SU-DHL-6 (cell line): ENCODE measurements at regions not wholly inside any gene's neighbourhood (a gene's known extent, or its start where the extent isn't known, plus 50 kb on each side); places are given as distances from the start of the nearest gene placed in this dataset.

ENCODE experiments used
- H2AFZ ChIP-seq: fragments of 200-600 bp; sonication (generic); 2 replicates; pipeline ENCODE4 v1.6.1; 2014; ENCODE audit warnings: low read depth, mild to moderate bottlenecking, moderate library complexity, mixed read lengths, antibody characterized with exemption, low read length; ENCODE audit not compliant: severe bottlenecking
- H3F3A ChIP-seq: fragments of 200-600 bp; shearing (Covaris generic); 2 replicates; pipeline ENCODE4 v1.6.0; 2016; ENCODE audit warnings: antibody characterized with exemption, mild to moderate bottlenecking; ENCODE audit not compliant: insufficient read depth
- H3K27ac ChIP-seq: fragments of 200-600 bp; sonication (generic); 2 replicates; pipeline ENCODE4 v1.5.1; 2016; ENCODE audit warnings: low read depth, mild to moderate bottlenecking, low read length, moderate library complexity, mixed read lengths
- H3K27me3 ChIP-seq: fragments of 200-600 bp; sonication (generic), shearing (Covaris generic); 2 replicates; pipeline ENCODE4 v1.6.0; 2014; ENCODE audit warnings: mild to moderate bottlenecking, low read length
- H3K36me3 ChIP-seq: fragments of 200-600 bp; sonication (generic); 2 replicates; pipeline ENCODE4 v1.6.1; 2014; ENCODE audit warnings: mild to moderate bottlenecking, low read length, mixed read lengths
- H3K4me2 ChIP-seq: fragments of 300-600, 200-600 bp; shearing (Covaris generic), sonication (generic); 2 replicates; pipeline ENCODE4 v1.6.0; 2014; ENCODE audit warnings: low read length, low read depth, mild to moderate bottlenecking; ENCODE audit not compliant: poor library complexity, severe bottlenecking
- H3K4me3 ChIP-seq: fragments of 200-600 bp; sonication (generic); 2 replicates; pipeline ENCODE4 v1.5.1; 2014; ENCODE audit warnings: antibody characterized with exemption, low read length, mild to moderate bottlenecking, mixed read lengths; ENCODE audit not compliant: insufficient read depth, poor library complexity, severe bottlenecking
- H3K79me2 ChIP-seq: fragments of 200-600 bp; sonication (generic); 2 replicates; pipeline ENCODE4 v1.6.1; 2014; ENCODE audit warnings: mild to moderate bottlenecking, low read length, moderate library complexity; ENCODE audit not compliant: insufficient read depth
- H3K9ac ChIP-seq: fragments of 200-600 bp; sonication (generic); 2 replicates; pipeline ENCODE4 v1.7.0; 2014; ENCODE audit warnings: mild to moderate bottlenecking, low read length
- H3K9me2 ChIP-seq: fragments of 200-600 bp; sonication (generic); replicated peaks from 2 replicates; pipeline ENCODE4 v1.6.1; 2014; ENCODE audit warnings: low read length; ENCODE audit not compliant: insufficient read depth
- H3K9me3 ChIP-seq: fragments of 200-600 bp; sonication (generic); 2 replicates; pipeline ENCODE4 v1.6.1; 2014; ENCODE audit warnings: low read length, mixed read lengths; ENCODE audit not compliant: insufficient read depth
- H4K20me1 ChIP-seq: fragments of 200-600 bp; sonication (generic); 2 replicates; pipeline ENCODE4 v1.6.1; 2014; ENCODE audit warnings: low read depth, mild to moderate bottlenecking, antibody characterized with exemption, low read length, moderate library complexity, mixed read lengths
- CTCF ChIP-seq: fragments of 200-600 bp; sonication (generic); IDR thresholded peaks from one replicate; pipeline ENCODE4 v1.5.1; 2017; ENCODE audit warnings: antibody characterized with exemption, mild to moderate bottlenecking, low read length, moderate library complexity; ENCODE audit not compliant: insufficient read depth, poor library complexity, severe bottlenecking
- EZH2phosphoT487 ChIP-seq: fragments of 200-600 bp; sonication (generic), shearing (Covaris generic); conservative IDR thresholded peaks from 2 replicates; pipeline ENCODE4 v1.6.1; 2018; ENCODE audit warnings: mild to moderate bottlenecking, antibody characterized with exemption, low read length, moderate library complexity, mixed read lengths

GRCh38 chr3:197431346-197431910, 124.3 kb downstream of the BDH1 start:
- Histone ChIP-seq H3F3A (no peaks in the 10 kb centered on the region), H3K9ac (no peak overlapping the region), H4K20me1 (no peaks in the 10 kb centered on the region), H3K4me3 (no peak overlapping the region), H3K4me2 (no peak overlapping the region), H3K79me2 (no peaks in the 10 kb centered on the region), H3K27ac (no peak overlapping the region), H3K36me3 (no peaks in the 10 kb centered on the region), H2AFZ (no peak overlapping the region), H3K27me3 (no peaks in the 10 kb centered on the region), H3K9me2 (no peaks in the 10 kb centered on the region), H3K9me3 (no peaks in the 10 kb centered on the region)
- TF ChIP-seq CTCF (no peak), EZH2phosphoT487 (no peak)

GRCh38 chr3:197430934-197431333, 124.8 kb downstream of the BDH1 start:
- H3F3A ChIP-seq = no peaks in the 10 kb centered on the region
- H2AFZ ChIP-seq = no peak overlapping the region
- H3K27ac ChIP-seq = no peak overlapping the region

GRCh38 chr3:197430502-197430901, 125.3 kb downstream of the BDH1 start:
- Histone ChIP-seq H3K9me2 (no peaks in the 10 kb centered on the region), H3K27me3 (no peaks in the 10 kb centered on the region), H4K20me1 (no peaks in the 10 kb centered on the region), H2AFZ (no peak overlapping the region), H3K4me3 (no peak overlapping the region), H3K9ac (no peak overlapping the region), H3K4me2 (no peak overlapping the region), H3K36me3 (no peaks in the 10 kb centered on the region), H3K27ac (no peak overlapping the region), H3K9me3 (no peaks in the 10 kb centered on the region), H3F3A (no peaks in the 10 kb centered on the region), H3K79me2 (no peaks in the 10 kb centered on the region)
- no peak for TF ChIP-seq EZH2phosphoT487
- TF ChIP-seq CTCF = no peak

More at GRCh38 chr3:197430934-197431333, 124.8 kb downstream of the BDH1 start:
- H3K36me3 ChIP-seq = no peaks in the 10 kb centered on the region
- H3K9me2 ChIP-seq = no peaks in the 10 kb centered on the region
- TF ChIP-seq EZH2phosphoT487 (no peak), CTCF (no peak)
- H3K4me2 ChIP-seq = no peak overlapping the region
- no peak overlapping the region for H3K4me3 ChIP-seq
- H3K27me3 ChIP-seq = no peaks in the 10 kb centered on the region
- H3K9ac ChIP-seq = no peak overlapping the region
- no peaks in the 10 kb centered on the region for H3K79me2 ChIP-seq
- no peaks in the 10 kb centered on the region for H4K20me1 ChIP-seq
- H3K9me3 ChIP-seq = no peaks in the 10 kb centered on the region
